ENCODE measurements at regions not wholly inside any gene's neighbourhood (a gene's known extent, or its start where the extent isn't known, plus 50 kb on each side); places are given as distances from the start of the nearest gene placed in this dataset.

DNA sequence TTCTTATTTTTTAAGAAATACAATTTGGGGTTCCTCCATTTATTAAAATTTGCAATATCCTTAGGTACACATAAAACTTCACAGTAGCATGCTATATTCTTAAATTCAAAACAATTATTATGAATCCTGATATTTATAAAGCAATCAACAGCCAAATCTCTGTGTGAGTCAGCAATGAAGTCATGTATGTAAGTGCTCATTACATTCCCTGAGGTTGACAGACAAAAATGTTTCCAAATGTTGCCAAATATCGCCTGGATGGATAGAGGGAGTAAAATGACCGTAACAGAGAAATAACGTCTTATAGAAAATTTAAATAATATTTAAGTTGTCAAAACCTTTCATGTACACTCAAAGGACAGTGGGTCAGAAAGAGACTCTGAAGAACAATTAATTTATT is 220.0 kb downstream of the PCDH18 start:
- Histone ChIP-seq H3K9me3 (replicated peaks in 1 of 2; ENCODE audit: control insufficient read depth in 1 of 2, insufficient read depth in 1 of 2, low read length in 2 of 2) (no peaks in the 10 kb centered on the region), H3K36me3 (replicated peaks in 1 of 2; ENCODE audit: control insufficient read depth in 1 of 2, insufficient read depth in 2 of 2, low read length in 2 of 2) (no peaks in the 10 kb centered on the region), H3K27me3 (ENCODE audit: control insufficient read depth in 2 of 2, insufficient read depth in 2 of 2, low read length in 2 of 2) (no peaks in the 10 kb centered on the region), H3K4me2 (replicated peaks; ENCODE audit: extremely low read depth, low read length, poor library complexity, severe bottlenecking) (no peak overlapping the region), H3K79me2 (ENCODE audit: insufficient read depth, low read length) (no peaks in the 10 kb centered on the region), H3K27ac (ENCODE audit: low read depth in 1 of 2, low read length in 2 of 2) (no peak overlapping the region), H3K4me3 (replicated peaks in 1 of 3; ENCODE audit: low read depth in 2 of 3, low read length in 3 of 3) (no peak overlapping the region), H3K9ac (ENCODE audit: insufficient read depth, low read length, poor library complexity, severe bottlenecking) (no peak overlapping the region), H3K4me1 (ENCODE audit: control insufficient read depth in 1 of 2, insufficient read depth in 2 of 2, low read length in 2 of 2) (no peaks in the 10 kb centered on the region), H4K20me1 (ENCODE audit: insufficient read depth, low read length) (no peaks in the 10 kb centered on the region), H2AFZ (ENCODE audit: insufficient read depth, low read depth, low read length, poor library complexity, severe bottlenecking) (no peak overlapping the region)
- no peaks in the 10 kb centered on the region for H3K27me3 Mint-ChIP-seq (ENCODE audit: low read depth in 3 of 3)
- no peak overlapping the region for H3K4me3 Mint-ChIP-seq
- no peaks in the 10 kb centered on the region for H3K4me1 Mint-ChIP-seq
- no peak for DNase-seq
- intact Hi-C loops (cut with micrococcal nuclease): no loop called here
- whole genome bisulfite sequencing (ENCODE audit: insufficient coverage): no CpG with 5 or more reads among the region's 3 CpGs
- H3K9me3 Mint-ChIP-seq: peaks cover 0 to 3% (median 0%) of the 10 kb centered on the region in 7 donors
- H3K36me3 Mint-ChIP-seq: no peaks in the 10 kb centered on the region
- TF ChIP-seq CTCF (IDR thresholded peaks at IDR 0.05): no peak
- H3K27ac Mint-ChIP-seq: no peak overlapping the region

DNA sequence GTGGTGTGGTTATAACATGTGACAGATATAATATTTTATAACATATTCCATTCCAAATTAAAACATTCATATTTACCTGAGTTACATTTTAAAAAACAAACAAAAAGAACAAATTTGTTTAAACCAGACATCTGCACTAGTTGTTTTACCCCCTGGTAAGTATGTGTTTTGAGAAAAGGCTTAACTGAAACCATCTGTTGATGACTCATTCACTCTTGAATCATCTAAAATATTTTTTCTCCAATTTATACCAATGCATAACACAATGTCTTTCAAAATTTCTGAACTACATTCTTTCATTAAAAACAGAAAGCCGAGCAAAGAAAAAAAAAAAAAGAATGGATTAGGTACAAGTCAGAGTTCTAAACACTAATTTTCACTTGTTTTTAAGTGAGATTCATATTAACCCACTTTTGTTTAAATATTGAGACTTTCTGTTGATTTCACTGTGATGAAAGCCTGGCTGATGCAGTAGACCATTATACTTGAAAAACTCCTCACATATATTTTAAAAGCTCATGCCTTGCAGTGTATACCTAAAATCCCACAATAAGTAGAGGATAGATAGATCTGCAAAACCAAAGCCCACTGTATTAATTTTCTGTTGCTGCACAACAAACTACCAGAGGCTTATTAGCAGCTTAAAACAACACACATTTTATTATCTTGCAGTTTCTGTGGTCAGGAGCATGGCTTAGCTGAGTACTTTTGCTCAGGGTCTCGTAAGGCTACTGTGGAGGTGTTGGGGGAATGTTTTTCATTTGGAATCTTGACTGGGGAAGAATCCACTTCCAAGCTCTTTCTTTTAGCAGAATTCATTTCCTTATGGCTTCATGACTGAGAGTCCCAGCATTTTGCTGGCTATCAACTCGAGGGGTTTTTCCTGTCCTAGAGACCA is 221.5 kb downstream of the PCDH18 start:
- H3K9me3 Mint-ChIP-seq: peaks cover 0 to 3% (median 0%) of the 10 kb centered on the region in 7 donors

More for the DNA sequence above, 221.5 kb downstream of the PCDH18 start:
- intact Hi-C loops (cut with micrococcal nuclease): no loop called here
- H2AFZ ChIP-seq (ENCODE audit: insufficient read depth, low read depth, low read length, poor library complexity, severe bottlenecking): no peak overlapping the region
- TF ChIP-seq CTCF (IDR thresholded peaks at IDR 0.05): no peak
- H3K79me2 ChIP-seq (ENCODE audit: insufficient read depth, low read length): no peaks in the 10 kb centered on the region
- no peak overlapping the region for H3K27ac ChIP-seq (ENCODE audit: low read depth in 1 of 2, low read length in 2 of 2)
- H3K9me3 ChIP-seq (replicated peaks in 1 of 2; ENCODE audit: control insufficient read depth in 1 of 2, insufficient read depth in 1 of 2, low read length in 2 of 2): no peaks in the 10 kb centered on the region
- Mint-ChIP-seq H3K27ac (no peak overlapping the region), H3K36me3 (no peaks in the 10 kb centered on the region), H3K27me3 (ENCODE audit: low read depth in 3 of 3) (no peaks in the 10 kb centered on the region), H3K4me1 (no peaks in the 10 kb centered on the region), H3K4me3 (no peak overlapping the region)
- no peak overlapping the region for H3K9ac ChIP-seq (ENCODE audit: insufficient read depth, low read length, poor library complexity, severe bottlenecking)
- H3K27me3 ChIP-seq (ENCODE audit: control insufficient read depth in 2 of 2, insufficient read depth in 2 of 2, low read length in 2 of 2): no peaks in the 10 kb centered on the region
- DNase-seq: no peak
- H4K20me1 ChIP-seq (ENCODE audit: insufficient read depth, low read length): no peaks in the 10 kb centered on the region
- no peak overlapping the region for H3K4me3 ChIP-seq (replicated peaks in 1 of 3; ENCODE audit: low read depth in 2 of 3, low read length in 3 of 3)
- H3K4me1 ChIP-seq (ENCODE audit: control insufficient read depth in 1 of 2, insufficient read depth in 2 of 2, low read length in 2 of 2): no peaks in the 10 kb centered on the region
- H3K36me3 ChIP-seq (replicated peaks in 1 of 2; ENCODE audit: control insufficient read depth in 1 of 2, insufficient read depth in 2 of 2, low read length in 2 of 2): no peaks in the 10 kb centered on the region
- no peak overlapping the region for H3K4me2 ChIP-seq (replicated peaks; ENCODE audit: extremely low read depth, low read length, poor library complexity, severe bottlenecking)
- WGBS (ENCODE audit: insufficient coverage): no CpG with 5 or more reads among the region's 3 CpGs
